Suprapubic skin (tissue), 3 donors: ENCODE measurements at regions not wholly inside any gene's neighbourhood (a gene's known extent, or its start where the extent isn't known, plus 50 kb on each side); places are given as distances from the start of the nearest gene placed in this dataset.

Experiments
- EP300 ChIP-seq: sonication (generic); formaldehyde crosslinking; IDR thresholded peaks from one replicate; pipeline ENCODE4 v1.6.1; 2017; ENCODE audit warnings: antibody characterized with exemption
- POLR2A ChIP-seq, 2 donors: fragments of 450-650 bp; IDR thresholded peaks; one replicate each; pipeline ENCODE4 v1.6.1; 2017; ENCODE audit warnings: antibody characterized with exemption in 2 of 2, mild to moderate bottlenecking in 2 of 2, moderate library complexity in 2 of 2
- TF ChIP-seq, protein P1 (sequence below), 2 donors: fragments of 200-600 bp in 1 of 2; fragments of 450-650 bp in 1 of 2; sonication (generic) in 1 of 2; IDR thresholded peaks; one replicate each; pipeline ENCODE4 v1.5.1; 2016 to 2019; ENCODE audit warnings: antibody characterized with exemption in 2 of 2, mild to moderate bottlenecking in 1 of 2, moderate library complexity in 1 of 2

GRCh38 chr18:10030816-10031541 is 117.2 kb downstream of the VAPA start:
- TF ChIP-seq POLR2A (IDR thresholded peaks at IDR 0.05) (no peak), EP300 (no peak)
- TF ChIP-seq, protein P1, sequence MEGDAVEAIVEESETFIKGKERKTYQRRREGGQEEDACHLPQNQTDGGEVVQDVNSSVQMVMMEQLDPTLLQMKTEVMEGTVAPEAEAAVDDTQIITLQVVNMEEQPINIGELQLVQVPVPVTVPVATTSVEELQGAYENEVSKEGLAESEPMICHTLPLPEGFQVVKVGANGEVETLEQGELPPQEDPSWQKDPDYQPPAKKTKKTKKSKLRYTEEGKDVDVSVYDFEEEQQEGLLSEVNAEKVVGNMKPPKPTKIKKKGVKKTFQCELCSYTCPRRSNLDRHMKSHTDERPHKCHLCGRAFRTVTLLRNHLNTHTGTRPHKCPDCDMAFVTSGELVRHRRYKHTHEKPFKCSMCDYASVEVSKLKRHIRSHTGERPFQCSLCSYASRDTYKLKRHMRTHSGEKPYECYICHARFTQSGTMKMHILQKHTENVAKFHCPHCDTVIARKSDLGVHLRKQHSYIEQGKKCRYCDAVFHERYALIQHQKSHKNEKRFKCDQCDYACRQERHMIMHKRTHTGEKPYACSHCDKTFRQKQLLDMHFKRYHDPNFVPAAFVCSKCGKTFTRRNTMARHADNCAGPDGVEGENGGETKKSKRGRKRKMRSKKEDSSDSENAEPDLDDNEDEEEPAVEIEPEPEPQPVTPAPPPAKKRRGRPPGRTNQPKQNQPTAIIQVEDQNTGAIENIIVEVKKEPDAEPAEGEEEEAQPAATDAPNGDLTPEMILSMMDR (IDR thresholded peaks at IDR 0.05): no peak
